GM18499 (cell line): ENCODE measurements at regions not wholly inside any gene's neighbourhood (a gene's known extent, or its start where the extent isn't known, plus 50 kb on each side); places are given as distances from the start of the nearest gene placed in this dataset.
"Not testable (repeated sequence)": the region's sequence is repeated elsewhere in the genome, so short reads cannot be mapped to it uniquely, and the experiment has no call there.

Experiments used
- ATAC-seq: cut with Tn5 transposase; IDR thresholded peaks from one replicate; pipeline ENCODE4 v1.9.1; 2021; ENCODE audit warnings: moderate number of reproducible peaks; ENCODE audit not compliant: insufficient read depth, unreplicated experiment

- ATAC-seq: not testable (repeated sequence)
Observed at GRCh38 chr6:134745192-134745591, 204.7 kb downstream of the ALDH8A1 start.

GRCh38 chr6:134744301-134744700 is 205.6 kb downstream of the ALDH8A1 start:
- ATAC-seq: no peak

GRCh38 chr6:134741200-134741536 is 208.7 kb downstream of the ALDH8A1 start:
- ATAC-seq: no peak

- no peak for ATAC-seq
Observed at GRCh38 chr6:134740473-134741199, 209.3 kb downstream of the ALDH8A1 start.

- ATAC-seq: no peak
Observed at GRCh38 chr6:134740027-134740373, 209.9 kb downstream of the ALDH8A1 start.

- ATAC-seq: no peak
Observed at GRCh38 chr6:134739299-134740026, 210.4 kb downstream of the ALDH8A1 start.

- ATAC-seq: no peak
Observed at GRCh38 chr6:134738211-134738885, 211.6 kb downstream of the ALDH8A1 start.

- ATAC-seq: no peak
Observed at GRCh38 chr6:134735461-134735860, 214.4 kb downstream of the ALDH8A1 start.

GRCh38 chr6:134734312-134734869 is 215.5 kb downstream of the ALDH8A1 start:
- ATAC-seq: no peak

- no peak for ATAC-seq
Observed at GRCh38 chr6:134733801-134734200, 216.1 kb downstream of the ALDH8A1 start.

- no peak for ATAC-seq
Observed at GRCh38 chr6:134732763-134733162, 217.1 kb downstream of the ALDH8A1 start.

- ATAC-seq: no peak
Observed at GRCh38 chr6:134731615-134732014, 218.3 kb downstream of the ALDH8A1 start.

GRCh38 chr6:134730013-134730412 is 219.9 kb downstream of the ALDH8A1 start:
- ATAC-seq: no peak

GRCh38 chr6:134729561-134729960 is 220.3 kb downstream of the ALDH8A1 start:
- no peak for ATAC-seq

- no peak for ATAC-seq
Observed at GRCh38 chr6:134727081-134727480, 222.8 kb downstream of the ALDH8A1 start.

- ATAC-seq: no peak
Observed at GRCh38 chr6:134725590-134725989, 224.3 kb downstream of the ALDH8A1 start.

- no peak for ATAC-seq
Observed at GRCh38 chr6:134724771-134725340, 225.0 kb downstream of the ALDH8A1 start.

- ATAC-seq: no peak
Observed at GRCh38 chr6:134723081-134723871, 226.6 kb downstream of the ALDH8A1 start.

- no peak for ATAC-seq
Observed at GRCh38 chr6:134722200-134722870, 227.6 kb downstream of the ALDH8A1 start.

GRCh38 chr6:134721060-134721405 is 228.9 kb downstream of the ALDH8A1 start:
- ATAC-seq: no peak
